ENCODE measurements at regions not wholly inside any gene's neighbourhood (a gene's known extent, or its start where the extent isn't known, plus 50 kb on each side); places are given as distances from the start of the nearest gene placed in this dataset.

GRCh38 chr5:17425385-17426070, 72.5 kb upstream of the TAF11L2 start:
- TF ChIP-seq POLR2A (IDR thresholded peaks at IDR 0.05) (no peak), CTCF (IDR thresholded peaks at IDR 0.05) (no peak)

Data from prostate gland (tissue), 2 donors.